GM23338 (cell line): ENCODE measurements at regions not wholly inside any gene's neighbourhood (a gene's known extent, or its start where the extent isn't known, plus 50 kb on each side); places are given as distances from the start of the nearest gene placed in this dataset.

Experiments used
- ATAC-seq: fragments of 200-7000 bp; cut with Tn5 transposase; 3 replicates; pipeline ENCODE4 v1.9.1; 2020
- DNase-seq: peaks from one replicate; pipeline ENCODE4 v3.0.0-alpha.2; 2015; ENCODE audit warnings: low spot score
- H2AFZ ChIP-seq: fragments of 200-600 bp; sonication (generic); 2 replicates; pipeline ENCODE4 v1.8.0; 2016; ENCODE audit warnings: antibody characterized with exemption, mild to moderate bottlenecking, moderate library complexity
- H3F3A ChIP-seq: fragments of 200-600 bp; sonication (generic); replicated peaks from 2 replicates; pipeline ENCODE4 v1.8.0; 2017; ENCODE audit warnings: antibody characterized with exemption, mixed run types, low read depth
- H3K27ac ChIP-seq: fragments of 200-600 bp; sonication (generic); 2 replicates; pipeline ENCODE4 v1.6.1; 2016; ENCODE audit warnings: low read depth
- H3K27me3 ChIP-seq: fragments of 200-600 bp; sonication (generic); 2 replicates; pipeline ENCODE4 v1.8.0; 2016; ENCODE audit warnings: mild to moderate bottlenecking, mixed run types, moderate library complexity; ENCODE audit not compliant: insufficient read depth
- H3K36me3 ChIP-seq: fragments of 200-600 bp; sonication (generic); 2 replicates; pipeline ENCODE4 v1.8.0; 2016; ENCODE audit warnings: mild to moderate bottlenecking; ENCODE audit not compliant: insufficient read depth
- H3K4me1 ChIP-seq: fragments of 200-600 bp; sonication (generic); 2 replicates; pipeline ENCODE4 v1.8.0; 2016; ENCODE audit warnings: mild to moderate bottlenecking, moderate library complexity; ENCODE audit not compliant: insufficient read depth
- H3K4me2 ChIP-seq: fragments of 200-600 bp; sonication (generic); 2 replicates; pipeline ENCODE4 v1.7.1; 2017; ENCODE audit warnings: mixed run types
- H3K4me3 ChIP-seq: fragments of 200-600 bp; sonication (generic); 2 replicates; pipeline ENCODE4 v1.6.1; 2016; ENCODE audit warnings: mixed run types
- H3K79me2 ChIP-seq: fragments of 200-600 bp; sonication (generic); replicated peaks from 2 replicates; pipeline ENCODE4 v1.8.0; 2017; ENCODE audit warnings: mild to moderate bottlenecking; ENCODE audit not compliant: insufficient read depth
- H3K9me2 ChIP-seq: fragments of 200-600 bp; sonication (generic); 2 replicates; pipeline ENCODE4 v1.8.0; 2017; ENCODE audit not compliant: insufficient read depth
- H4K20me1 ChIP-seq: fragments of 200-600 bp; sonication (generic); replicated peaks from 2 replicates; pipeline ENCODE4 v1.8.0; 2017; ENCODE audit warnings: mild to moderate bottlenecking; ENCODE audit not compliant: insufficient read depth
- H3K27ac Mint-ChIP-seq: 2 replicates; pipeline ENCODE4 v1.8.0; 2020; ENCODE audit warnings: inconsistent platforms, mild to moderate bottlenecking, moderate library complexity, mixed read lengths
- H3K27me3 Mint-ChIP-seq: 3 replicates; pipeline ENCODE4 v1.8.0; 2022; ENCODE audit warnings: low read depth, mild to moderate bottlenecking, moderate library complexity, mixed read lengths, inconsistent platforms; ENCODE audit not compliant: insufficient read depth, poor library complexity
- H3K36me3 Mint-ChIP-seq: 3 replicates; pipeline ENCODE4 v1.8.0; 2021; ENCODE audit warnings: low read depth, mild to moderate bottlenecking, inconsistent platforms, moderate library complexity, mixed read lengths
- H3K4me1 Mint-ChIP-seq: 3 replicates; pipeline ENCODE4 v1.8.0; 2020; ENCODE audit warnings: mild to moderate bottlenecking, inconsistent platforms, mixed read lengths
- H3K4me3 Mint-ChIP-seq: 3 replicates; pipeline ENCODE4 v1.8.0; 2021; ENCODE audit warnings: moderate library complexity, mild to moderate bottlenecking, inconsistent platforms, mixed read lengths
- H3K9me3 Mint-ChIP-seq: 3 replicates; pipeline ENCODE4 v1.8.0; 2020; ENCODE audit warnings: moderate library complexity, mild to moderate bottlenecking, inconsistent platforms, mixed read lengths
- CREB1 ChIP-seq: fragments of 250-450 bp; sonication (Bioruptor Pico); IDR thresholded peaks from 2 replicates; pipeline ENCODE4 v1.5.0; 2020; ENCODE audit warnings: low read depth, mild to moderate bottlenecking, moderate library complexity
- CTCF ChIP-seq, 2 experiments: fragments of 200-600 bp in 1 of 2; sonication (generic) in 1 of 2; conservative IDR thresholded peaks; 2 replicates each; pipeline versions ENCODE4 v1.5.1 to v1.6.1; 2016 to 2017; ENCODE audit warnings: antibody characterized with exemption in 2 of 2, low read depth in 2 of 2, mild to moderate bottlenecking in 2 of 2, moderate library complexity in 1 of 2
- EZH2 ChIP-seq: fragments of 200-600 bp; sonication (generic); IDR thresholded peaks from one replicate; pipeline ENCODE4 v1.8.0; 2017; ENCODE audit warnings: antibody characterized with exemption, mild to moderate bottlenecking, low read depth; ENCODE audit not compliant: unreplicated experiment
- EZH2phosphoT487 ChIP-seq: fragments of 200-600 bp; sonication (generic); IDR thresholded peaks from one replicate; pipeline ENCODE4 v1.8.1; 2018; ENCODE audit warnings: antibody characterized with exemption; ENCODE audit not compliant: unreplicated experiment
- JUNB ChIP-seq: IDR thresholded peaks from one replicate; pipeline ENCODE4 v1.6.1; 2016; ENCODE audit warnings: antibody characterized with exemption; ENCODE audit not compliant: unreplicated experiment
- NANOG ChIP-seq: IDR thresholded peaks from 2 replicates; pipeline ENCODE4 v1.6.1; 2016; ENCODE audit warnings: antibody characterized with exemption, borderline replicate concordance
- POLR2AphosphoS5 ChIP-seq: IDR thresholded peaks from 2 replicates; pipeline ENCODE4 v1.6.1; 2016; ENCODE audit warnings: antibody characterized with exemption, low read depth
- STAT1 ChIP-seq: IDR thresholded peaks from one replicate; pipeline ENCODE4 v1.6.1; 2016; ENCODE audit warnings: antibody characterized with exemption; ENCODE audit not compliant: unreplicated experiment
- ZNF114 ChIP-seq: fragments of 250-450 bp; sonication (Bioruptor Pico); IDR thresholded peaks from 2 replicates; pipeline ENCODE4 v1.5.0; 2020; ENCODE audit warnings: mild to moderate bottlenecking, moderate library complexity
- ZNF331 ChIP-seq: fragments of 250-450 bp; sonication (Bioruptor Pico); IDR thresholded peaks from 2 replicates; pipeline ENCODE4 v1.5.0; 2020; ENCODE audit warnings: low read depth, mild to moderate bottlenecking, moderate library complexity
- ZNF462 ChIP-seq: fragments of 250-450 bp; sonication (Bioruptor Pico); IDR thresholded peaks from 2 replicates; pipeline ENCODE4 v1.5.0; 2020; ENCODE audit warnings: mild to moderate bottlenecking, moderate library complexity
- TF ChIP-seq, protein P1 (sequence below): IDR thresholded peaks from one replicate; pipeline ENCODE4 v1.6.1; 2018; ENCODE audit warnings: antibody characterized with exemption; ENCODE audit not compliant: unreplicated experiment
- TF ChIP-seq, protein P2 (sequence below): IDR thresholded peaks from 2 replicates; pipeline ENCODE4 v1.6.1; 2016; ENCODE audit warnings: antibody characterized with exemption

DNA sequence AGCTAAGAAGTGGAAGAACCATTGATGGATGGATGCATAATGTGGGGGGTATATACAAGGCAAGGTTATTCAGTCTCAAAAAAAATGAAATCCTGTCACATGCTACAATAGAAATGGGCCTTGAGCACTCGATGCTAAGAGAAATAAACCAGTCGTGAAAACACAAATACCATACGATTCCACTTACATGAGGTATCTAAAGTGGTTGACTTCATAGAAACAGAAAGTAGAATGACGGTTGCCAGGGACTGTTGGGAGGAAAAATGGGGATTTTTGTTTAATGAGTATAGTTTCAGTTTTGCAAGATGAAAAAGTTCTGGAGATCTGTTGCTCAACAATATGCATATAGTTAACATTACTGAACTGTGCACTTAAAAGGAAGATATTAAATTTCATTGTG lies 223.6 kb upstream of the NLGN4Y start:
- DNase-seq (no peak), ATAC-seq (no peak)
- Histone ChIP-seq H3F3A (no peaks in the 10 kb centered on the region), H3K36me3 (no peaks in the 10 kb centered on the region), H2AFZ (no peak overlapping the region), H3K27ac (no peak overlapping the region), H3K4me3 (no peak overlapping the region), H4K20me1 (no peaks in the 10 kb centered on the region), H3K79me2 (no peaks in the 10 kb centered on the region), H3K9me2 (no peaks in the 10 kb centered on the region), H3K27me3 (no peaks in the 10 kb centered on the region), H3K4me2 (no peak overlapping the region), H3K4me1 (no peaks in the 10 kb centered on the region)
- no peaks in the 10 kb centered on the region for H3K9me3 Mint-ChIP-seq
- H3K27ac Mint-ChIP-seq, result no peak overlapping the region
- no peak for TF ChIP-seq JUNB
- no peak for TF ChIP-seq NANOG
- no peak for TF ChIP-seq CREB1
- TF ChIP-seq, protein P1, sequence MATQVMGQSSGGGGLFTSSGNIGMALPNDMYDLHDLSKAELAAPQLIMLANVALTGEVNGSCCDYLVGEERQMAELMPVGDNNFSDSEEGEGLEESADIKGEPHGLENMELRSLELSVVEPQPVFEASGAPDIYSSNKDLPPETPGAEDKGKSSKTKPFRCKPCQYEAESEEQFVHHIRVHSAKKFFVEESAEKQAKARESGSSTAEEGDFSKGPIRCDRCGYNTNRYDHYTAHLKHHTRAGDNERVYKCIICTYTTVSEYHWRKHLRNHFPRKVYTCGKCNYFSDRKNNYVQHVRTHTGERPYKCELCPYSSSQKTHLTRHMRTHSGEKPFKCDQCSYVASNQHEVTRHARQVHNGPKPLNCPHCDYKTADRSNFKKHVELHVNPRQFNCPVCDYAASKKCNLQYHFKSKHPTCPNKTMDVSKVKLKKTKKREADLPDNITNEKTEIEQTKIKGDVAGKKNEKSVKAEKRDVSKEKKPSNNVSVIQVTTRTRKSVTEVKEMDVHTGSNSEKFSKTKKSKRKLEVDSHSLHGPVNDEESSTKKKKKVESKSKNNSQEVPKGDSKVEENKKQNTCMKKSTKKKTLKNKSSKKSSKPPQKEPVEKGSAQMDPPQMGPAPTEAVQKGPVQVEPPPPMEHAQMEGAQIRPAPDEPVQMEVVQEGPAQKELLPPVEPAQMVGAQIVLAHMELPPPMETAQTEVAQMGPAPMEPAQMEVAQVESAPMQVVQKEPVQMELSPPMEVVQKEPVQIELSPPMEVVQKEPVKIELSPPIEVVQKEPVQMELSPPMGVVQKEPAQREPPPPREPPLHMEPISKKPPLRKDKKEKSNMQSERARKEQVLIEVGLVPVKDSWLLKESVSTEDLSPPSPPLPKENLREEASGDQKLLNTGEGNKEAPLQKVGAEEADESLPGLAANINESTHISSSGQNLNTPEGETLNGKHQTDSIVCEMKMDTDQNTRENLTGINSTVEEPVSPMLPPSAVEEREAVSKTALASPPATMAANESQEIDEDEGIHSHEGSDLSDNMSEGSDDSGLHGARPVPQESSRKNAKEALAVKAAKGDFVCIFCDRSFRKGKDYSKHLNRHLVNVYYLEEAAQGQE, result no peak
- no peak for TF ChIP-seq POLR2AphosphoS5
- TF ChIP-seq EZH2, result no peak
- TF ChIP-seq EZH2phosphoT487, result no peak
- TF ChIP-seq ZNF462, result no peak
- no peak for TF ChIP-seq ZNF331 (CRISPR knock-in tag)
- no peak for TF ChIP-seq ZNF114 (CRISPR knock-in tag)
- TF ChIP-seq, protein P2, sequence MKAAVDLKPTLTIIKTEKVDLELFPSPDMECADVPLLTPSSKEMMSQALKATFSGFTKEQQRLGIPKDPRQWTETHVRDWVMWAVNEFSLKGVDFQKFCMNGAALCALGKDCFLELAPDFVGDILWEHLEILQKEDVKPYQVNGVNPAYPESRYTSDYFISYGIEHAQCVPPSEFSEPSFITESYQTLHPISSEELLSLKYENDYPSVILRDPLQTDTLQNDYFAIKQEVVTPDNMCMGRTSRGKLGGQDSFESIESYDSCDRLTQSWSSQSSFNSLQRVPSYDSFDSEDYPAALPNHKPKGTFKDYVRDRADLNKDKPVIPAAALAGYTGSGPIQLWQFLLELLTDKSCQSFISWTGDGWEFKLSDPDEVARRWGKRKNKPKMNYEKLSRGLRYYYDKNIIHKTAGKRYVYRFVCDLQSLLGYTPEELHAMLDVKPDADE, result no peak
- no peak for TF ChIP-seq CTCF (conservative IDR thresholded peaks at IDR 0.05; ENCODE audit: low read depth in 2 of 2)
- TF ChIP-seq STAT1, result no peak
- no peaks in the 10 kb centered on the region for H3K4me1 Mint-ChIP-seq
- no peaks in the 10 kb centered on the region for H3K27me3 Mint-ChIP-seq
- no peak overlapping the region for H3K4me3 Mint-ChIP-seq
- H3K36me3 Mint-ChIP-seq, result no peaks in the 10 kb centered on the region
